Amniotic epithelial cell (primary cell): ENCODE measurements at regions not wholly inside any gene's neighbourhood (a gene's known extent, or its start where the extent isn't known, plus 50 kb on each side); places are given as distances from the start of the nearest gene placed in this dataset.

Source experiments
- DNase-seq: peaks from one replicate; pipeline ENCODE4 v3.0.0-alpha.2; 2010; ENCODE audit warnings: low read depth

DNA sequence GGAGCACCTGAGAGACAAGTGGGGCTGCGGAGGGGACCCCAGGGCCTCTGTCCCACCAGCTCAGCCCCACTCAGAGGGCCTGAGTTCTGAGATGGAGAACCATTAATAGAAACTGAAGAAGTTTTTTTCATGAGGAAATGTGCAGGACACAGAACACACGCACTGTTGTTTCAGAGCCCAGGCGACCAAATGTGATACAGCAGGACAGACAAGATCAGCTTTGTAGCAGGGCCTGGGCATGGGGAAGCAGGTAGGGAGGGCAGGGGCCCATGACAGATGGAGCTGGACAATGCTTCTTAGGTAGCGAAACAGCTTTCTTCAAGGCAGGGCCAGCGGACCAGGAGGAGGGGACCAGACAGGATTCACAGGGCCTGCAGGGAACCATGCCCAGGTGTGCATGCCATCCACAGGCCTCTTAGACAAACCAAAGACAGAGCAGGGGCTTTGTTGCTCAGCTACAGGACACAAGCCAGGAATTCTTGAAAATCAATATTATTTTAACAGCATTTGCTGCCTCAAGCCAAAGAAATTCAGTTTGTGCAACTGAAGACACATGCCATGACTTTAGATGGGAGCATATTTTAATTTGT, 252.8 kb upstream of the GYPC start:
- no peak for DNase-seq

GRCh38 chr2:126406267-126406666, 249.7 kb upstream of the GYPC start:
- DNase-seq, result no peak

DNA sequence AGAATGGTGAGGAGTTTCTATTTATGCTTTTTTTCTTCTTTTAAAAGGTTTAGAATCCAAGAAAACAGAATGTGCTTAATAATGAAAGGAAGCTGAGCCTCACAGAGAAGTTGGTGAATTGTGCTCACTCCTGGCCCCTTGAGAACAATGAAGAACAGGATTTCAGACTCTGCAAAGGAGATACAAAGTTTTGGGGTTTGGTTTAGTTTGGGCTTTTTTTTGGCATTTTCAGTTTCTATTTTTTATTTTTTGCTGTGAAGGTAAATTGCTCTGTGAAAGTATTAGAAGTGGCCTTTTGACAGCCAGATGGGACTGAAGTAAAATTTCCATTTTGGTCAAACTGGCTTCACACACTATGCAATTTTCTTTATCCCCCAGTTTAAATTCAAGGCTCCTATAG, 247.3 kb upstream of the GYPC start:
- DNase-seq, result no peak

- no peak for DNase-seq
Observed at GRCh38 chr2:126409850-126410249, 246.1 kb upstream of the GYPC start.

- no peak for DNase-seq
Observed at GRCh38 chr2:126413079-126413478, 242.9 kb upstream of the GYPC start.

- DNase-seq, result no peak
Observed at GRCh38 chr2:126419403-126419802, 236.6 kb upstream of the GYPC start.

DNA sequence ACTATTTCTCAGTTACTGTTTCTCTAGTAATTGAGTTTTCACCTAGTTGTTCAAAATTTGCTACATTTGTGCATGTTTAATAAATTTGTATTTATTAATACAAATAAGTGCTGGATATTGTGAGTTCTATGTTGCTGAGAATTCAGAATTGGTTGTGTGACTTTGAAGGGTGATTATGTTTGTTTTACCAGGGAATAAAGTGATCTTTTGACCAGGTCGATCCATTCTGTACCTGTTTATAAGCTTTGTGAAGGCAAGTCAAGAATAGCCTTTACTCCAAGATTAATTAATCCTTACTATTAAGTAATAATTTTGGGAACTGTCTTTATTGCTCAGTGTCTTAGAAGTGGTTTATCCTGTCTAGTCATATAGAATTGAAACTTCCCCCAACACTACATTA, 230.0 kb upstream of the GYPC start:
- DNase-seq, result no peak

DNA sequence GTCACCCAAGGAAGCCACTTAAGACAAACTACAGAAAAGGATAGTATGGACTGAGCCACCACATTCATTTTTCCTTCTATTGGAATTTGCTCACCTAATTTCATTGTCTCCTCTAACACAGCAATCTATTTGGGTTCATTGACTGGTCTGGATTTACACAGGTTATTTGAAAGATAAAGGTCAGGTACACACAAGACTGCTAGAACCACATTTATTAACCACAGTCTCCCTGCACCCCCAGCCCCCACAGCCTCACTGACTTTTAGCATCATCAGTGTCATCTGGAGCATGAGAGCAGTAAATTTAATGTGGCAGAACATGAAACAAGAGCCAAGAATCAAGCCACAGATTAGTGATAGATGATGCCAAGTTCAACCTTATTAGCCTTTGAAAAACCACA, 226.9 kb upstream of the GYPC start:
- no peak for DNase-seq

DNA sequence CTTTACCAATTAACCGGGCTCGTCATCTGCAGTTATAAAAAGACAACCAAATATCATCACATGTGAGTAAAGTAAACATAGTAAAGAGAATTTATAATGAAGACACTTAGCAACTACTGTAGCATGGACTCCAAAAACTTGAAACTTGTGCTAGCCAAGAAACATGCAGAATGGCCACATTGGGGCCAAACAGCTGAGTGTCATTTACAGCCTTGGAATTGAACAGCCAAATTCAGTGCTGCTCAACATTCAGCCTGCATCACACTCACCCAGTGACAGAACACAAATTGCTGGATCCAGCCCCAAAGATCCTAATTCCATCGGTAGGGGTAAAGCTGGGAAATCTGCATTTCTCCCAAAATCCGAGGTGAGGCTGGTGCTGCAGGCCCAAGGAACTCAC, 224.8 kb upstream of the GYPC start:
- DNase-seq, result no peak

DNA sequence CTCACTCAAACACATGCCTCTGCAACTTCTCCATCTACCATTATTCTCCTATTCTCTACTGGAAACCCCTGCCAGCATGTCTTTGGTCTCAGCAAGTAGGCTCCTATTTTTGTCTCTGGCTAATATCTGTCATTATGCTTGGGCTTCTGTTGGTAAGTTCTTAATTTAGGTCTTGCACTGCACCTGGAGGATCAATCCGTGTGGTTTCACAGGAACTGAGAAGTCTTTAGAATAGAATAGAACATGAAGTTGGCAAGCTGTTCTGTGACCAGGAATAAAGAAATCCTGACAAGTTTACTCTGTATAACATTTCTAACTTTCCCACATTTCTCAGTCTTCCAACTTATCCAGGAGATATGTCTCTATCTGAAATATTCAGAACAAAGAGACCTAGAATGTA, 219.5 kb upstream of the GYPC start:
- no peak for DNase-seq

DNA sequence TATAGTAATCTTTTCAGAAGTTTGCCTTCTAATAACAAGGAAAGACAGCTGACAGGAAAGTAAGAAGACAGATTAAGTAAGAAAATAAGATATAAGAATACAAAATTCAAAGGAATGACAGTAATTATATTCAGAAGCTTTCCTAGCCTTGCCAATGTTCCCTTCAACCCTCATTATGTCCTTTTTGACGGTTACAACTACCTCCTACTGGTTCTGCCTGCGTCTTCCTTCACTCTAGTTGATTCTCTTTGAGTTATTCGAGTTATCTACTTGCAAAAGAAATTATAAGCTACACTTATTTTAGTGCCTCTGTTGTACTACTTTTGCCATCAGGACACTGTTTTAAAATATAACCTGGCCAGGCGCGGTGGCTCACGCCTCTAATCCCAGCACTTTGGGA, 218.9 kb upstream of the GYPC start:
- no peak for DNase-seq

DNA sequence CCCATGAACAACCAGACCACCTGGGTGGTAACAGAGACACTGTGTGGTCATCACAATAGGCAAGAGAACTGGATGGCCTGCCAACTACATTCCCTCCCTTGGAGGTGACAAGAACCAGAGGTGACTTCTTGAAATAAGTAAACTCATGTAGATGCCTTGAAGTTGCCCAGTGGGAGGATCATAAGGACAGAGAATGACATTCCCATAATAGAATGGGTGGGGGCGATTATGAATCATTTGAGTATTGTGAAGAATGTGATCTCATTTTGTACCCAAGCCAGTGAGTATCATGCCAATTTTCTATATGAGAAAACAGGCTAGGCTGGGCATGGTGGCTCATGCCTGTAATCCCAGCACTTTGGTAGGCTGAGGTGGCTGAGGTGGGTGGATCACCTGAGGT, 211.4 kb upstream of the GYPC start:
- no peak for DNase-seq

DNA sequence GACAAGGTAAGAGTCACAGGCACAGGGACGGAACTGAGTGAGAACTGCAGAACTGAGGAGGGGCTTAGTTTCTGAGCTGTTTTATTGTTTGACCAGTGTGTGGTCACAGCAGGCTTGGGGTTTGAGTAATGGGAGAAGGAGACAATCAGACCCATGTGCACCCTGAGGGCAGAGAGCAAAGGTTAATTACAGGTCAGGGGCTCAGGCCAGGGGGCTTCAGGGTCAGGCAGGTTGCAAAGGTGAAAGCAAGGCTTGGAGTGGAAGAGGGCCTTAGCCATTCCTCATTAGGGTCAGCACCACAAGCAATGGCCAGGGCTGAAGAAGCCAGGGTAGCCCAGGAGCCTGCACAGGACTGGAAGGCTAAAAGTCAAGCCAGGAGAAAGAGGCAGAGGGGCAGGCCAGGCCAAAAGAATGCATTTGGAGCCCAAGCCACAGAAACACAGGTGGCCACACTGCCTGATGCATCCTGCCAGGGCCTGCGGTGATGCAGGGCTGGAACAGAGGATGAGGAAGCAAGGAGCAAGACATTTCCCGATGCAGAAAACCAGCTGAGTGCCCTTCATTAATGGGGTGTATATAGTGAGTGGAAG, 209.8 kb upstream of the GYPC start:
- DNase-seq, result no peak

- no peak for DNase-seq
Observed at GRCh38 chr2:126448611-126449010, 207.3 kb upstream of the GYPC start.

- DNase-seq, result no peak
Observed at GRCh38 chr2:126449677-126450076, 206.3 kb upstream of the GYPC start.

DNA sequence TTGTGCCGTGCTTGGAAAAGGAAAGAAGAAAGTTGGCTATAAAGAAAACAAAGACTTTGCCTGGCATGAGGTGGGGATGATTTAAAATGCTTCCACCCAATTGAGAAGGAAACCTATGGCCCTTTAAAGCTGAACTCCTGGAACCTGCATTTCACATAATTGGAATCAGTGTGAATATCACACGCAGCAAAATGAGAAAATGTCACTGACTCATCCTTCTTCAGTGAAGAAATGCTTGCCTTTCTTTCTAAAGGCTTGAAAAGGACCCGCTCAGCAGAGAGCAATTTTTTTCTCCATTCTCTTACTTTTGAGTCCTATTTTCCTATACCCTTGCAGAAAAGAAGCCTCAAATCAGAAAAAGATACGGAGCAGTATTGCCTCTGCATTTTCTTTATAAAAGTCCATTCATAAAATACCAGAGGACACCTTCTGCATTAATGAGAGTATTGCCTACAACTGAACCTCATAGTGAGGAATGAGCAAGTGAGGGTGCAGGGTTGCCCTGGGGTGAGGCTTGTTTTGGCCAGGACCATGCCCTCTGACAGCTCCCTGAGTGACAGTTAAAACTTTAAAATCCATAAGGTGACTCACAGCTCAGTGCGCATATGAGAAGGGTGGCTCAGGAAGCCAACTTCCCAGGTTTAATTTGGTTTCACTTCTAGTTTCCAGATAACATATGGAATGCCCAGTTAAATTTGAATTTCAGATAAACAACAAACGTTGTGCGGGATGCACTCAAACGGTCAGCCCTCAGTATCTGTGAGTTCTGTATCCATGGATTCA, 191.9 kb upstream of the GYPC start:
- DNase-seq, result no peak

DNA sequence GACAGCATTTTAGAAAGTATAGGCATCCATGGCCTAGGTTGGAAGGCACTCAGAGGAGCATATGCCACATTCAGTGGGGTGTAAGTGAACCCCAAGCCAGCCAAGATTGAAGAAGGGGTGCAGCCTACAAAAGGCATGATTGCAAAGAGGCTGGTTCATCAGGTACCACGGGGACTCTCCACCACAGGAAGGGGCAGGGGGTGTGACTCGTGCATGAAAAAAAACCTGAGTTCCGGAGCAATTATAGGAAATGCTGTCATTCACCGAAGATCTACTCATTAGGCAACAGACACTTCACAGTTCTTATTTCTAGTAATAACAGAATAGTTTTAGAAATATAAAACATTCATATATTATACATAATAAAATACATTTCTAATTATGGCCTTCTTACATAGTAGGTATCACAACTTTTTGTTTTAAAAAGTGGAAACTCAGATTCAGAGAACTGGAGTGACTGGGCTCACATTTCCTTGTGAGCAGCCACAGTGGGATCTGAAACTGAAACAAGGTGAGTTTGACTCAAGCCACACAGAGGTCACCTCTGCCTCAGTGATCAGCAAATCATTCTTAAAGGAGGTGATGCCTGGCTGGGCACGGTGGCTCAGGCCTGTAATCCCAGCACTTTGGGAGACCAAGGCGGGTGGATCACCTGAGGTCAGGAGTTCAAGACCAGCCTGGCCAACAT, 188.4 kb upstream of the GYPC start:
- DNase-seq, result no peak

- DNase-seq, result no peak
Observed at GRCh38 chr2:126475031-126475430, 180.9 kb upstream of the GYPC start.

- no peak for DNase-seq
Observed at GRCh38 chr2:126476691-126477090, 179.3 kb upstream of the GYPC start.

DNA sequence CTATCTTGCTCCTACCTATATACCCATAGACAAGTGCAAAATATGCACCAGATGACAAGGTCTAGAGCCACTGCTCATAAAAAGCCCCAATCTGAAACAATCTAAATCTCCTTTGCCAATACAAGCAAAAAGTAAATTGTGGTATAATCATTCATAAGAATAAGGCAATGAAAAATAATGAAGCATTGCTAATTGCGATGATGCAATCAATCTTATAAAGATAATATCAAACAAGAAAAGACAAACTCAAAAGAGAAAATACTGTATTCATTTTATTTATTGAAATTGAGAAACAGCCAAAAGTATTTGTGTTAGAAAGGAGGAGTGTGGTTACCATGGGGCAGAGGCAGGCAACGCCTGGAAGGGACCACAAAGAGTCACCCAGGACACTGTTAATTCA, 175.9 kb upstream of the GYPC start:
- DNase-seq, result no peak

- DNase-seq, result no peak
Observed at GRCh38 chr2:126482582-126483464, 173.1 kb upstream of the GYPC start.

- no peak for DNase-seq
Observed at GRCh38 chr2:126494593-126494992, 161.4 kb upstream of the GYPC start.
